ENCODE measurements at regions not wholly inside any gene's neighbourhood (a gene's known extent, or its start where the extent isn't known, plus 50 kb on each side); places are given as distances from the start of the nearest gene placed in this dataset.

DNA sequence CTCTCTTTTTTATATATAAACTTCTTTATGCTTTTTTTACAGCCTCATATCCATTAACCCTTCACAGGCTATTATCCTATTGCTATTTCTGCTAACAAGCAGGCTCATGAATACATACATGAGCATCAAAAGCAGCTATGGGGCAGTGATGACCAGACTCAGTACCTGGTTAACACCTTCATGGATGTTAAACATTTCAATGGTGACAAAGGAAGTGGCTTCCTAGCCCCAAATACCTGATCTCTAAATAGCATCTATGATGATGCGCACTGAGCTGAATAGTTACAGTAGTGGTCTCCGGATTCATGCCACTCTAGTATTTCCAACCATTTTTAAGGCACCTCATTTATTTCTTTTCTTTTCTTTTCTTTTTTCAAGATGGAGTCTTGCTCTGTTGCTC is 101.1 kb downstream of the TM2D1 start:
- peaks cover 1 to 4% of the 10 kb centered on the region in 2 experiments; a peak in 2 of 4 replicates for H3K4me1 Mint-ChIP-seq
- no peak overlapping the region for H2AK5ac ChIP-seq (ENCODE audit: insufficient read length, low read length)
- TF ChIP-seq, protein P1, sequence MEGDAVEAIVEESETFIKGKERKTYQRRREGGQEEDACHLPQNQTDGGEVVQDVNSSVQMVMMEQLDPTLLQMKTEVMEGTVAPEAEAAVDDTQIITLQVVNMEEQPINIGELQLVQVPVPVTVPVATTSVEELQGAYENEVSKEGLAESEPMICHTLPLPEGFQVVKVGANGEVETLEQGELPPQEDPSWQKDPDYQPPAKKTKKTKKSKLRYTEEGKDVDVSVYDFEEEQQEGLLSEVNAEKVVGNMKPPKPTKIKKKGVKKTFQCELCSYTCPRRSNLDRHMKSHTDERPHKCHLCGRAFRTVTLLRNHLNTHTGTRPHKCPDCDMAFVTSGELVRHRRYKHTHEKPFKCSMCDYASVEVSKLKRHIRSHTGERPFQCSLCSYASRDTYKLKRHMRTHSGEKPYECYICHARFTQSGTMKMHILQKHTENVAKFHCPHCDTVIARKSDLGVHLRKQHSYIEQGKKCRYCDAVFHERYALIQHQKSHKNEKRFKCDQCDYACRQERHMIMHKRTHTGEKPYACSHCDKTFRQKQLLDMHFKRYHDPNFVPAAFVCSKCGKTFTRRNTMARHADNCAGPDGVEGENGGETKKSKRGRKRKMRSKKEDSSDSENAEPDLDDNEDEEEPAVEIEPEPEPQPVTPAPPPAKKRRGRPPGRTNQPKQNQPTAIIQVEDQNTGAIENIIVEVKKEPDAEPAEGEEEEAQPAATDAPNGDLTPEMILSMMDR (conservative IDR thresholded peaks at IDR 0.05) = no peak
- H4K8ac ChIP-seq (replicated peaks; ENCODE audit: insufficient read length, low read depth, low read length) = no peak overlapping the region
- H2BK12ac ChIP-seq (ENCODE audit: insufficient read length, low read depth, low read length) = no peak overlapping the region
- H2BK20ac ChIP-seq (ENCODE audit: low read depth, low read length, poor library complexity, severe bottlenecking) = no peak overlapping the region
- no peak overlapping the region for H4K91ac ChIP-seq (ENCODE audit: insufficient read length, low read depth, low read length)
- H3K27me3 Mint-ChIP-seq (ENCODE audit: low read depth) = no peaks in the 10 kb centered on the region
- H3K56ac ChIP-seq (ENCODE audit: insufficient read length, low read depth, low read length) = no peak overlapping the region
- no peaks in the 10 kb centered on the region; a peak in 1 of 5 replicates for H3K9me3 Mint-ChIP-seq
- H3K79me1 ChIP-seq (ENCODE audit: insufficient read depth, low read depth, low read length, poor library complexity, severe bottlenecking) = no peaks in the 10 kb centered on the region
- H3T11ph ChIP-seq (ENCODE audit: low read length) = no peak overlapping the region
- H3K4me2 ChIP-seq (ENCODE audit: insufficient read depth, insufficient read length, low read length) = no peak overlapping the region
- no peaks in the 10 kb centered on the region for H3K79me2 ChIP-seq (ENCODE audit: insufficient read depth, low read length)
- no peak overlapping the region for H2BK15ac ChIP-seq (ENCODE audit: low read depth, low read length)
- H3K4me3 Mint-ChIP-seq = no peak overlapping the region
- H2BK5ac ChIP-seq (ENCODE audit: insufficient read length, low read length) = no peak overlapping the region
- H3K14ac ChIP-seq (ENCODE audit: insufficient read depth, low read length) = no peak overlapping the region
- no CpG with 5 or more reads among the region's 2 CpGs for WGBS (ENCODE audit: extremely low coverage, insufficient read length, low lambda C conversion rate)
- no peaks in the 10 kb centered on the region for H3K27me3 ChIP-seq (ENCODE audit: insufficient read depth, low read length)
- H3K27ac Mint-ChIP-seq = no peak overlapping the region
- H3K23me2 ChIP-seq (ENCODE audit: insufficient read length, low read depth, low read length, poor library complexity, severe bottlenecking) = no peaks in the 10 kb centered on the region
- H4K20me1 ChIP-seq (ENCODE audit: control insufficient read depth, insufficient read depth, insufficient read length) = no peaks in the 10 kb centered on the region
- DNase-seq = no peak
- no peak overlapping the region for H4K5ac ChIP-seq (ENCODE audit: insufficient read length, low read depth, low read length)
- H3K9ac ChIP-seq (ENCODE audit: extremely low read depth, insufficient read length, low read length) = no peak overlapping the region
- H3K4ac ChIP-seq (ENCODE audit: low read depth, low read length) = no peak overlapping the region
- no peak overlapping the region for H2BK120ac ChIP-seq (ENCODE audit: low read depth, low read length, poor library complexity, severe bottlenecking)
- no peaks in the 10 kb centered on the region for H3K4me1 ChIP-seq (ENCODE audit: insufficient read depth, low read length)
- no peak overlapping the region for H3K18ac ChIP-seq (ENCODE audit: insufficient read length, low read depth, low read length)
- no peaks in the 10 kb centered on the region for H3K9me3 ChIP-seq (ENCODE audit: control insufficient read depth, low read depth, low read length)
- no peak overlapping the region for H3K27ac ChIP-seq (ENCODE audit: insufficient read length, low read depth, low read length)
- no peak overlapping the region for H2AFZ ChIP-seq (ENCODE audit: low read length)
- H3K36me3 Mint-ChIP-seq (ENCODE audit: insufficient read depth in 1 of 3, low read depth in 3 of 3) = no peaks in the 10 kb centered on the region
- H3K23ac ChIP-seq (ENCODE audit: insufficient read length, low read depth, low read length) = no peak overlapping the region

Data from H9 (cell line).